SJCRH30 (cell line): ENCODE measurements at regions not wholly inside any gene's neighbourhood (a gene's known extent, or its start where the extent isn't known, plus 50 kb on each side); places are given as distances from the start of the nearest gene placed in this dataset.
A peak's percentile ranks its signal among the peaks of the same experiment; 100 is the strongest.

Experiments used
- DNase-seq, 2 experiments: peaks; one replicate each; pipeline ENCODE4 v3.0.0-alpha.2; 2015 to 2020
- H3K27ac ChIP-seq: fragments of 250-450 bp; sonication (Bioruptor Pico); 2 replicates; pipeline ENCODE4 v1.5.1; 2020; ENCODE audit warnings: mild to moderate bottlenecking, moderate library complexity
- H3K27me3 ChIP-seq: fragments of 250-450 bp; sonication (Bioruptor Pico); 2 replicates; pipeline ENCODE4 v1.5.1; 2020; ENCODE audit warnings: mild to moderate bottlenecking, moderate library complexity
- H3K36me3 ChIP-seq: fragments of 250-450 bp; sonication (Bioruptor Pico); 2 replicates; pipeline ENCODE4 v1.5.1; 2020; ENCODE audit warnings: mild to moderate bottlenecking, moderate library complexity
- H3K4me1 ChIP-seq: fragments of 250-450 bp; sonication (Bioruptor Pico); 2 replicates; pipeline ENCODE4 v1.5.1; 2020; ENCODE audit warnings: mild to moderate bottlenecking, moderate library complexity
- H3K4me3 ChIP-seq: fragments of 250-450 bp; sonication (Bioruptor Pico); 2 replicates; pipeline ENCODE4 v1.5.1; 2020; ENCODE audit warnings: mild to moderate bottlenecking, moderate library complexity
- H3K9me3 ChIP-seq: fragments of 250-450 bp; sonication (Bioruptor Pico); replicated peaks from 2 replicates; pipeline ENCODE4 v1.5.1; 2020; ENCODE audit warnings: mild to moderate bottlenecking, moderate library complexity

GRCh38 chr15:38186507-38186906 lies 66.1 kb upstream of the SPRED1 start:
- Histone ChIP-seq H3K4me1 (peaks cover 16% of the 10 kb centered on the region), H3K4me3 (no peak overlapping the region), H3K9me3 (no peaks in the 10 kb centered on the region), H3K27ac (no peak overlapping the region), H3K27me3 (no peaks in the 10 kb centered on the region), H3K36me3 (no peaks in the 10 kb centered on the region)
- no peak for DNase-seq

GRCh38 chr15:38187630-38188313 lies 64.9 kb upstream of the SPRED1 start:
- no peak for DNase-seq
- H3K9me3 ChIP-seq = no peaks in the 10 kb centered on the region
- H3K36me3 ChIP-seq = no peaks in the 10 kb centered on the region
- peaks cover 16% of the 10 kb centered on the region for H3K4me1 ChIP-seq
- no peak overlapping the region for H3K4me3 ChIP-seq
- no peak overlapping the region for H3K27ac ChIP-seq
- no peaks in the 10 kb centered on the region for H3K27me3 ChIP-seq

GRCh38 chr15:38189671-38190295 lies 62.9 kb upstream of the SPRED1 start:
- Histone ChIP-seq H3K4me1 (peaks cover 16% of the 10 kb centered on the region), H3K36me3 (no peaks in the 10 kb centered on the region), H3K4me3 (no peak overlapping the region), H3K9me3 (no peaks in the 10 kb centered on the region), H3K27ac (no peak overlapping the region; the same call in 1 of the 2 replicates), H3K27me3 (no peaks in the 10 kb centered on the region)
- DNase-seq = no peak

GRCh38 chr15:38190501-38190900 lies 62.1 kb upstream of the SPRED1 start:
- H3K4me1 ChIP-seq = peaks cover 16% of the 10 kb centered on the region
- peak; percentile 36 to 60 for DNase-seq
- no peaks in the 10 kb centered on the region for H3K27me3 ChIP-seq
- no peak overlapping the region; the same call in 1 of the 2 replicates for H3K27ac ChIP-seq
- no peaks in the 10 kb centered on the region for H3K9me3 ChIP-seq
- H3K36me3 ChIP-seq = no peaks in the 10 kb centered on the region
- no peak overlapping the region for H3K4me3 ChIP-seq

- H3K4me1 ChIP-seq = peaks cover 22% of the 10 kb centered on the region
- H3K4me3 ChIP-seq = no peak overlapping the region
- no peaks in the 10 kb centered on the region for H3K36me3 ChIP-seq
Measured at GRCh38 chr15:38192496-38192895, 60.1 kb upstream of the SPRED1 start.

GRCh38 chr15:38193496-38193895 lies 59.1 kb upstream of the SPRED1 start:
- H3K9me3 ChIP-seq = no peaks in the 10 kb centered on the region
- no peaks in the 10 kb centered on the region for H3K36me3 ChIP-seq
- no peak for DNase-seq
- H3K4me1 ChIP-seq = peaks cover 28% of the 10 kb centered on the region
- no peak overlapping the region for H3K27ac ChIP-seq
- H3K27me3 ChIP-seq = no peaks in the 10 kb centered on the region
- H3K4me3 ChIP-seq = no peak overlapping the region

More at GRCh38 chr15:38192496-38192895, 60.1 kb upstream of the SPRED1 start:
- H3K27ac ChIP-seq = no peak overlapping the region
- H3K9me3 ChIP-seq = no peaks in the 10 kb centered on the region
- DNase-seq = no peak
- no peaks in the 10 kb centered on the region for H3K27me3 ChIP-seq

GRCh38 chr15:38195191-38195901 lies 57.3 kb upstream of the SPRED1 start:
- no peaks in the 10 kb centered on the region for H3K27me3 ChIP-seq
- H3K9me3 ChIP-seq = no peaks in the 10 kb centered on the region
- no peaks in the 10 kb centered on the region for H3K36me3 ChIP-seq
- no peak for DNase-seq
- H3K4me1 ChIP-seq = peaks cover 22% of the 10 kb centered on the region
- H3K4me3 ChIP-seq = no peak overlapping the region
- no peak overlapping the region for H3K27ac ChIP-seq

GRCh38 chr15:38196076-38196475 lies 56.6 kb upstream of the SPRED1 start:
- no peaks in the 10 kb centered on the region for H3K9me3 ChIP-seq
- no peaks in the 10 kb centered on the region for H3K36me3 ChIP-seq
- no peaks in the 10 kb centered on the region for H3K27me3 ChIP-seq
- DNase-seq = no peak
- H3K4me3 ChIP-seq = no peak overlapping the region
- H3K4me1 ChIP-seq = peaks cover 15% of the 10 kb centered on the region
- H3K27ac ChIP-seq = no peak overlapping the region

- Histone ChIP-seq H3K9me3 (no peaks in the 10 kb centered on the region), H3K4me3 (no peak overlapping the region), H3K27me3 (no peaks in the 10 kb centered on the region), H3K27ac (peak overlapping the region; percentile 63), H3K36me3 (no peaks in the 10 kb centered on the region), H3K4me1 (peaks cover 11% of the 10 kb centered on the region)
- DNase-seq = peak; percentile 52 to 81
Measured at GRCh38 chr15:38197553-38197952, 55.1 kb upstream of the SPRED1 start.

- H3K27ac ChIP-seq = no peak overlapping the region
- H3K4me1 ChIP-seq = peaks cover 22% of the 10 kb centered on the region
- DNase-seq = no peak
- no peaks in the 10 kb centered on the region for H3K27me3 ChIP-seq
- no peaks in the 10 kb centered on the region for H3K36me3 ChIP-seq
- H3K4me3 ChIP-seq = no peak overlapping the region
- no peaks in the 10 kb centered on the region for H3K9me3 ChIP-seq
Measured at GRCh38 chr15:38201714-38202113, 50.9 kb upstream of the SPRED1 start.

GRCh38 chr15:38202361-38202760 lies 50.3 kb upstream of the SPRED1 start:
- no peaks in the 10 kb centered on the region for H3K9me3 ChIP-seq
- H3K27ac ChIP-seq = no peak overlapping the region
- no peak overlapping the region for H3K4me3 ChIP-seq
- peaks cover 24% of the 10 kb centered on the region for H3K4me1 ChIP-seq
- no peak for DNase-seq
- no peaks in the 10 kb centered on the region for H3K27me3 ChIP-seq
- no peaks in the 10 kb centered on the region for H3K36me3 ChIP-seq
